Uterus (tissue), 3 donors: ENCODE measurements at regions not wholly inside any gene's neighbourhood (a gene's known extent, or its start where the extent isn't known, plus 50 kb on each side); places are given as distances from the start of the nearest gene placed in this dataset.

Experiments
- DNase-seq, 2 donors: peaks; one replicate each; pipeline ENCODE4 v3.0.0-alpha.2; 2019 to 2020
- H3K27ac ChIP-seq, 2 donors: fragments of 200-600 bp; sonication (generic); 1 replicate in 1 of 2; 2 replicates in 1 of 2; pipeline ENCODE4 v1.5.1; 2016 to 2018
- H3K27me3 ChIP-seq, 2 donors: fragments of 200-600 bp; sonication (generic); one replicate each; pipeline ENCODE4 v1.5.1; 2018 to 2019; ENCODE audit warnings: control low read depth in 1 of 2
- H3K36me3 ChIP-seq, 2 donors: fragments of 200-600 bp; sonication (generic); one replicate each; pipeline ENCODE4 v1.5.1; 2019; ENCODE audit warnings: control low read depth in 1 of 2
- H3K4me1 ChIP-seq, 2 donors: fragments of 200-600 bp; sonication (generic); one replicate each; pipeline ENCODE4 v1.5.1; 2018 to 2019; ENCODE audit warnings: control low read depth in 1 of 2
- H3K4me3 ChIP-seq, 2 donors: fragments of 200-600 bp; sonication (generic); 1 replicate in 1 of 2; 2 replicates in 1 of 2; pipeline ENCODE4 v1.5.1; 2018 to 2019; ENCODE audit warnings: mild to moderate bottlenecking in 1 of 2
- H3K9me3 ChIP-seq, 2 donors: fragments of 200-600 bp; sonication (generic); one replicate each; pipeline ENCODE4 v1.5.1; 2019; ENCODE audit warnings: control low read depth in 1 of 2
- CTCF ChIP-seq, 4 experiments: fragments of 200-600 bp in 2 of 4; fragments of 450-650 bp in 2 of 4; sonication (generic) in 2 of 4; IDR thresholded peaks; one replicate each; pipeline ENCODE4 v1.5.1; 2016 to 2019; ENCODE audit warnings: antibody characterized with exemption in 4 of 4, mild to moderate bottlenecking in 2 of 4, moderate library complexity in 1 of 4
- POLR2A ChIP-seq, 2 donors: fragments of 450-650 bp; IDR thresholded peaks; one replicate each; pipeline ENCODE4 v1.6.1; 2016; ENCODE audit warnings: antibody characterized with exemption in 2 of 2, mild to moderate bottlenecking in 1 of 2, moderate library complexity in 1 of 2
- intact Hi-C: fragments of 100-400 bp; cut with DNase I; formaldehyde crosslinking; loops from one replicate; pipeline ENCODE4 v1.15.1; 2023; ENCODE audit warnings: low total_unique reads
- donor health status: DM: yes; HTN: yes; CAD: no.

DNA sequence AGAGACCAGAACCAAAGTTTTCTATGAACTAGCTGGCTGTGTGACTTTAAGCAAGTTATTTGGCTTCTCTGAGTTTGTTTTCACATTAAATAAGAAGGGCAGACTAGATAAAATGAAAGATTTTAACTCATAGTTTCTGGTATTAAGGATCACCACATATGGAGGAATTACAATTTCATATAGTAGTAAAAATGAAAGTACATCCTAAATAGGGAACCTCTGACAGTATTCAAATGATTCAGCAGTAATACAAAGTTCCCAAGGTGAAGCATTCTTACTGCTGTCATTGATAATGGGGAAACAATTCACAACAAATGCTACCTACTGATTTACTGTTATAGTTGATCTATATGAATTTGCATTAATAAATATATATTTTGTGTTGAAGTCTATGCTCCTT lies 170.3 kb upstream of the VRK2 start:
- no peak for DNase-seq
- Histone ChIP-seq H3K4me1 (no peaks in the 10 kb centered on the region), H3K4me3 (no peak overlapping the region), H3K9me3 (no peaks in the 10 kb centered on the region), H3K27ac (no peak overlapping the region), H3K27me3 (no peaks in the 10 kb centered on the region), H3K36me3 (no peaks in the 10 kb centered on the region)
- TF ChIP-seq POLR2A (IDR thresholded peaks at IDR 0.05), result no peak
- no peak for TF ChIP-seq CTCF (IDR thresholded peaks at IDR 0.05)
- intact Hi-C loops, result no loop called here

- no peaks in the 10 kb centered on the region for H3K27me3 ChIP-seq
- no peak for TF ChIP-seq POLR2A (IDR thresholded peaks at IDR 0.05)
- no peak for TF ChIP-seq CTCF (IDR thresholded peaks at IDR 0.05)
- H3K27ac ChIP-seq, result peak overlapping the region in 1 of 2 donors; percentile 33
- DNase-seq, result no peak
- no peaks in the 10 kb centered on the region for H3K36me3 ChIP-seq
- H3K4me3 ChIP-seq, result no peak overlapping the region
- H3K4me1 ChIP-seq, result peaks cover 0 to 3% of the 10 kb centered on the region in 2 donors
- intact Hi-C loops, result no loop called here
- H3K9me3 ChIP-seq, result no peaks in the 10 kb centered on the region
Measured at GRCh38 chr2:57877811-57878170, 168.8 kb upstream of the VRK2 start.

DNA sequence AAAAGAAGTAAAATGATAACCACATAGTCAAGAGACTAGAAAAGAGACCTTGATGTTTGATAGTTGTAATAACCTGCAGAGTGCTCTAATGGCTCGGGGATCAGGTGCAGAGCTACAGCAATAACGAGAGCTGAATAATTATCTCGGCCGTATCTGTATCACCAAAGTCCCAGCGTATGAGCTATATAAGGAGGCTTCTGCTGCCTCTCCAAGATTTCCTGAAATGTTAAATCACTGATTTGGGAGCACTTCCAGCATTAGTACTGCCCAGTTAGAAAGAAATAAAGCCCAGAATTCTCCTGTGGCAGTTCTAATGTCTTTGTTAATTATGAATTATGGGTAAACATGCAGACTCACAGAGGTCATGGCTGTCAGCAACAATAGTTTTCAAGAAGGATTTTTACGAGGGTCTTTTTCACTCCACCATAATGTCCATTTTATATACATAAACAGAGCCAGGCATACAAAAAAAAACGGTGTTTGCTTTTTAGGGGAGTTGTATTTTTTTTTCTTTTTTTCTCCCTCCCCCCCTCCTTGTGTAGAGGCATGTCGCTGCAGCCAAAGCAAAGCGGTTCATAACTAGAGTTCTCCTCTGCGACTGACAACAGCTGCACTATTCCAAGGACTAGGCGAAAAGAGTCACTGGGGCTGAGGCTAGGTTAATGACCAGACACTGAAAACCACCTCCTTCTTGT lies 168.3 kb upstream of the VRK2 start:
- H3K4me3 ChIP-seq, result no peak overlapping the region

GRCh38 chr2:57878866-57879210 lies 167.8 kb upstream of the VRK2 start:
- no peak for TF ChIP-seq POLR2A (IDR thresholded peaks at IDR 0.05)
- TF ChIP-seq CTCF (IDR thresholded peaks at IDR 0.05), result no peak
- no peak overlapping the region for H3K27ac ChIP-seq
- no peaks in the 10 kb centered on the region for H3K36me3 ChIP-seq
- H3K4me3 ChIP-seq, result no peak overlapping the region
- DNase-seq, result no peak
- intact Hi-C loops, result no loop called here
- no peaks in the 10 kb centered on the region for H3K9me3 ChIP-seq
- H3K27me3 ChIP-seq, result no peaks in the 10 kb centered on the region
- peaks cover 0 to 3% of the 10 kb centered on the region in 2 donors for H3K4me1 ChIP-seq

More for the DNA sequence above, 168.3 kb upstream of the VRK2 start:
- TF ChIP-seq POLR2A (IDR thresholded peaks at IDR 0.05) (no peak), CTCF (IDR thresholded peaks at IDR 0.05) (no peak)
- DNase-seq, result no peak
- peak overlapping the region in 1 of 2 donors; percentile 33 for H3K27ac ChIP-seq
- H3K9me3 ChIP-seq, result no peaks in the 10 kb centered on the region
- H3K36me3 ChIP-seq, result no peaks in the 10 kb centered on the region
- H3K4me1 ChIP-seq, result peaks cover 0 to 3% of the 10 kb centered on the region in 2 donors
- intact Hi-C loops, result no loop called here
- no peaks in the 10 kb centered on the region for H3K27me3 ChIP-seq

DNA sequence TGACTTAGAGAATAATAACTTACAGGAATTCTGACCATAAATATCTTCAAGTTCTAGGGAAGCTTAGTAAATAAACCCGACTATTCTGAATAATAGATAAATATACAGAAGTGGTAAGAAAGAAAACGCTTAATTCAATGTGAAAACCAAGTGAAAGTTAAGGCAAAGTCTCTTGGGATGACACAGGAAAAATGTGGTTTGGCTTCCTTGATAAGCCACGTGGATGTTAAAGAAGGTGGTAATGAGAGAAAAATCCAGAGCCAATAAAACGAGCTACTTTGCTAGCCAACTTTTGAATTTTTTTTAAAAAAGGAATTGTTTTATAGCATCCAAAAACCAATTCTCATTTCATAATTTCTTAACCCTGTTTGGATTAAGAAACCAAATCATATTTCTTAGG lies 166.2 kb upstream of the VRK2 start:
- DNase-seq, result no peak
- Histone ChIP-seq H3K27ac (peak overlapping the region in 1 of 2 donors; percentile 51), H3K4me3 (no peak overlapping the region), H3K9me3 (no peaks in the 10 kb centered on the region), H3K4me1 (peaks cover 0 to 3% of the 10 kb centered on the region in 2 donors), H3K36me3 (no peaks in the 10 kb centered on the region), H3K27me3 (no peaks in the 10 kb centered on the region)
- TF ChIP-seq CTCF (IDR thresholded peaks at IDR 0.05) (no peak), POLR2A (IDR thresholded peaks at IDR 0.05) (no peak)
- intact Hi-C loops, result no loop called here
